ENCODE measurements at regions not wholly inside any gene's neighbourhood (a gene's known extent, or its start where the extent isn't known, plus 50 kb on each side); places are given as distances from the start of the nearest gene placed in this dataset.

DNA sequence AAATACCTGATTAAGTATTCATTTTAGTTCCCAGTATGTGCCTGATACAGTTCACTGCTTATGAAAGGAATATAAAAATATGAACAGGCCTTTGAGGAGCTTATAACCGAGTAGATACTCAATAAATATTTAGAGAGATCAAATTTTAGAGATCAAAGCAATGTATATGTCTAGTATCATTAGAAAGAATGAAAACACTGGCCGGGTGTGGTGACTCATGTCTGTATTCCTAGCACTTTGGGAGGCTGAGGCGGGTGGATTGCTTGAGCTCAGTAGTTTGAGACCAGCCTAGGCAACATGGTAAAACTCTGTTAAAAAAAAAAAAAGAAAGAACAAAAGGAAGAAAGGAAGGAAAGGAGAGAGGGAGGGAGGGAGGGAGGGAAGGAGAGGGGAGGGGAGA, 113.2 kb upstream of the EEA1 start:
- H3K4me3 ChIP-seq (ENCODE audit: insufficient read depth, low read length, poor library complexity, severe bottlenecking): no peak overlapping the region
- H3K9ac ChIP-seq (ENCODE audit: low read length): no peak overlapping the region
- H3F3A ChIP-seq (ENCODE audit: insufficient read depth): no peaks in the 10 kb centered on the region
- H4K20me1 ChIP-seq (ENCODE audit: low read depth, low read length): no peaks in the 10 kb centered on the region
- no peak overlapping the region for H3K4me2 ChIP-seq (ENCODE audit: low read depth, low read length, poor library complexity, severe bottlenecking)
- H3K9me3 ChIP-seq (ENCODE audit: insufficient read depth, low read length): no peaks in the 10 kb centered on the region
- H3K9me2 ChIP-seq (replicated peaks; ENCODE audit: insufficient read depth, low read length): no peaks in the 10 kb centered on the region
- no peaks in the 10 kb centered on the region for H3K79me2 ChIP-seq (ENCODE audit: insufficient read depth, low read length)
- H3K36me3 ChIP-seq (ENCODE audit: low read length): no peaks in the 10 kb centered on the region
- H3K27me3 ChIP-seq (ENCODE audit: low read length): no peaks in the 10 kb centered on the region
- H2AFZ ChIP-seq (ENCODE audit: low read depth, low read length, severe bottlenecking): no peak overlapping the region
- no peak for TF ChIP-seq EZH2phosphoT487 (conservative IDR thresholded peaks at IDR 0.05; ENCODE audit: low read length)
- TF ChIP-seq, protein P1, sequence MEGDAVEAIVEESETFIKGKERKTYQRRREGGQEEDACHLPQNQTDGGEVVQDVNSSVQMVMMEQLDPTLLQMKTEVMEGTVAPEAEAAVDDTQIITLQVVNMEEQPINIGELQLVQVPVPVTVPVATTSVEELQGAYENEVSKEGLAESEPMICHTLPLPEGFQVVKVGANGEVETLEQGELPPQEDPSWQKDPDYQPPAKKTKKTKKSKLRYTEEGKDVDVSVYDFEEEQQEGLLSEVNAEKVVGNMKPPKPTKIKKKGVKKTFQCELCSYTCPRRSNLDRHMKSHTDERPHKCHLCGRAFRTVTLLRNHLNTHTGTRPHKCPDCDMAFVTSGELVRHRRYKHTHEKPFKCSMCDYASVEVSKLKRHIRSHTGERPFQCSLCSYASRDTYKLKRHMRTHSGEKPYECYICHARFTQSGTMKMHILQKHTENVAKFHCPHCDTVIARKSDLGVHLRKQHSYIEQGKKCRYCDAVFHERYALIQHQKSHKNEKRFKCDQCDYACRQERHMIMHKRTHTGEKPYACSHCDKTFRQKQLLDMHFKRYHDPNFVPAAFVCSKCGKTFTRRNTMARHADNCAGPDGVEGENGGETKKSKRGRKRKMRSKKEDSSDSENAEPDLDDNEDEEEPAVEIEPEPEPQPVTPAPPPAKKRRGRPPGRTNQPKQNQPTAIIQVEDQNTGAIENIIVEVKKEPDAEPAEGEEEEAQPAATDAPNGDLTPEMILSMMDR (IDR thresholded peaks at IDR 0.05; ENCODE audit: insufficient read depth, low read length, poor library complexity, severe bottlenecking): no peak
- no peak overlapping the region for H3K27ac ChIP-seq (ENCODE audit: low read depth, low read length)

DNA sequence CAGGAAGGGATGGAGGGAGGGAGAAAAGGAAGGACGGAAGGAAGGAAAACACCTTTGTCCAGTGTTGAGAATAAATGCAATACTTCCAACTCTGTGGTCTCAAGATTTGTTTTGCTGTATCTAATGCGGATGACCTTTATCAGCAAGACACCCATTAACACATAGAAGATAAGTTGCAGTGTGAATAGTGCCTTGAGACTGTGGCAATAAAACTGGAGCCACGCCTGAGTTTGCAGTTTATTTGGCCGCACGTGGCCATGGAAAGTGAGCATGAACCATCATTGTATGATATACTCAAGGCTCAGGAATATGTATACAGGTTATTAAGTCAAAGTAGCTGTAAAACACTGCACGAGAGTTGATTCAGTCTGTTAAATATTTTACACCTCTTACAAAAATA, 113.6 kb upstream of the EEA1 start:
- Histone ChIP-seq H3K27me3 (ENCODE audit: low read length) (no peaks in the 10 kb centered on the region), H4K20me1 (ENCODE audit: low read depth, low read length) (no peaks in the 10 kb centered on the region), H3K9me2 (replicated peaks; ENCODE audit: insufficient read depth, low read length) (no peaks in the 10 kb centered on the region), H3K4me2 (ENCODE audit: low read depth, low read length, poor library complexity, severe bottlenecking) (no peak overlapping the region), H3K36me3 (ENCODE audit: low read length) (no peaks in the 10 kb centered on the region), H3K27ac (ENCODE audit: low read depth, low read length) (no peak overlapping the region), H3K4me3 (ENCODE audit: insufficient read depth, low read length, poor library complexity, severe bottlenecking) (no peak overlapping the region), H3K9ac (ENCODE audit: low read length) (no peak overlapping the region), H2AFZ (ENCODE audit: low read depth, low read length, severe bottlenecking) (no peak overlapping the region), H3K9me3 (ENCODE audit: insufficient read depth, low read length) (no peaks in the 10 kb centered on the region), H3F3A (ENCODE audit: insufficient read depth) (no peaks in the 10 kb centered on the region), H3K79me2 (ENCODE audit: insufficient read depth, low read length) (no peaks in the 10 kb centered on the region)
- no peak for TF ChIP-seq EZH2phosphoT487 (conservative IDR thresholded peaks at IDR 0.05; ENCODE audit: low read length)
- TF ChIP-seq, protein P1 (IDR thresholded peaks at IDR 0.05; ENCODE audit: insufficient read depth, low read length, poor library complexity, severe bottlenecking): no peak

DNA sequence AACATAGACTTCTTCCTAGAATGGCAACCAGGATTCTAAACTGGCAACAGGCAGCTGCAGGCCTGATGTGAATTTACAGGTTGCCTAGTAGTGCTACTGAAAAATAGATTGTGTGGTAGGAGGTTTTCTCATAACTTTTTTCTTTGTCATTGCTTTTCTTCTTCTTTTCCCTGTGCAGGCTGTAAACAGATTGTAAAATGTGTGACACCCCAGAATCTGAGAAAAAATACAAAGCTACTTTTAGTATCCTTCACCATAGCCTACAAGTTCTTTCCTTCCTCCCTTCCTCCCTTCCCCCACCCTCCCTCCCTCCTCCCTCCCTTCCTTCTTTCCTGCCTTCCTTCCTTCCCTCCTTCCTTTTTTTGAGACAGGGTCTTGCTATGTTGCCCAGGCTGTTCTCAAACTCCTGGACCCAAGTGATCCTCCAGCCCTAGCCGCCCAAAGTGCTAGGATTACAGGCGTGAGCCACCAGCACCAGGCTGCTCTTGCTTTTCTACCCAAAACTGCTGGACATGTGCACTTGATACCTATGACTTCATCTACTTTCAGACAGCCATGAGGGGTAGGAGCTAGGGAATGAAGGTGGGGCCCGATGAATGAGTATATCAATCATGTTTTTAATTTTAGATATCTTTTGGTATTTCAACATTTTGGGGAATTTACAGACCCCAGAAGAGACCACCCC, 114.2 kb upstream of the EEA1 start:
- no peak overlapping the region for H3K4me2 ChIP-seq (ENCODE audit: low read depth, low read length, poor library complexity, severe bottlenecking)
- H3K9me2 ChIP-seq (replicated peaks; ENCODE audit: insufficient read depth, low read length): no peaks in the 10 kb centered on the region
- TF ChIP-seq, protein P1 (IDR thresholded peaks at IDR 0.05; ENCODE audit: insufficient read depth, low read length, poor library complexity, severe bottlenecking): no peak
- no peak for TF ChIP-seq EZH2phosphoT487 (conservative IDR thresholded peaks at IDR 0.05; ENCODE audit: low read length)
- no peak overlapping the region for H2AFZ ChIP-seq (ENCODE audit: low read depth, low read length, severe bottlenecking)
- H4K20me1 ChIP-seq (ENCODE audit: low read depth, low read length): no peaks in the 10 kb centered on the region
- H3K9ac ChIP-seq (ENCODE audit: low read length): no peak overlapping the region
- no peak overlapping the region for H3K4me3 ChIP-seq (ENCODE audit: insufficient read depth, low read length, poor library complexity, severe bottlenecking)
- H3K79me2 ChIP-seq (ENCODE audit: insufficient read depth, low read length): no peaks in the 10 kb centered on the region
- H3K27me3 ChIP-seq (ENCODE audit: low read length): no peaks in the 10 kb centered on the region
- no peaks in the 10 kb centered on the region for H3K9me3 ChIP-seq (ENCODE audit: insufficient read depth, low read length)
- H3K36me3 ChIP-seq (ENCODE audit: low read length): no peaks in the 10 kb centered on the region
- H3K27ac ChIP-seq (ENCODE audit: low read depth, low read length): no peak overlapping the region
- no peaks in the 10 kb centered on the region for H3F3A ChIP-seq (ENCODE audit: insufficient read depth)

All from SU-DHL-6 (cell line).